ENCODE measurements at regions not wholly inside any gene's neighbourhood (a gene's known extent, or its start where the extent isn't known, plus 50 kb on each side); places are given as distances from the start of the nearest gene placed in this dataset.

DNA sequence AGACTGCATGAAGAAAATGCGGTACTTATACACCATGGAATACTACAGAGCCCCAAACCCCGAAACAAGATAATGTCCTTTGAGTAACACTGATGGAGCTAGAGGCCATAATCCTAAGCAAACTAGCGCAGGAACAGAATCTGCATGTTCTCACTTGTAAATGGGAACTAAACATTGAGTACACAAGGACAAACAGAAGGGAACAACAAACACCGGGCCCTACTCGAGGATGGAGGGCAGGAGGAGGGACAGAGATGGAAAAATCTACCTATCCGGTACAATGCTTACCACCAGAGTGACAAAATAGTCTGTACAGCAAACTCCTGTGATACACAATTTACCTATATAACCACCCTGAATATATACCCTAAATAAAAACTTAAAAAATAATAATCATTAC, 507.9 kb downstream of the IPMK start:
- TF ChIP-seq, protein P1, sequence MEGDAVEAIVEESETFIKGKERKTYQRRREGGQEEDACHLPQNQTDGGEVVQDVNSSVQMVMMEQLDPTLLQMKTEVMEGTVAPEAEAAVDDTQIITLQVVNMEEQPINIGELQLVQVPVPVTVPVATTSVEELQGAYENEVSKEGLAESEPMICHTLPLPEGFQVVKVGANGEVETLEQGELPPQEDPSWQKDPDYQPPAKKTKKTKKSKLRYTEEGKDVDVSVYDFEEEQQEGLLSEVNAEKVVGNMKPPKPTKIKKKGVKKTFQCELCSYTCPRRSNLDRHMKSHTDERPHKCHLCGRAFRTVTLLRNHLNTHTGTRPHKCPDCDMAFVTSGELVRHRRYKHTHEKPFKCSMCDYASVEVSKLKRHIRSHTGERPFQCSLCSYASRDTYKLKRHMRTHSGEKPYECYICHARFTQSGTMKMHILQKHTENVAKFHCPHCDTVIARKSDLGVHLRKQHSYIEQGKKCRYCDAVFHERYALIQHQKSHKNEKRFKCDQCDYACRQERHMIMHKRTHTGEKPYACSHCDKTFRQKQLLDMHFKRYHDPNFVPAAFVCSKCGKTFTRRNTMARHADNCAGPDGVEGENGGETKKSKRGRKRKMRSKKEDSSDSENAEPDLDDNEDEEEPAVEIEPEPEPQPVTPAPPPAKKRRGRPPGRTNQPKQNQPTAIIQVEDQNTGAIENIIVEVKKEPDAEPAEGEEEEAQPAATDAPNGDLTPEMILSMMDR (conservative IDR thresholded peaks at IDR 0.05) = no peak
- TF ChIP-seq ZFX (IDR thresholded peaks at IDR 0.05) = no peak
